SU-DHL-6 (cell line): ENCODE measurements at regions not wholly inside any gene's neighbourhood (a gene's known extent, or its start where the extent isn't known, plus 50 kb on each side); places are given as distances from the start of the nearest gene placed in this dataset.

ENCODE experiments used
- H2AFZ ChIP-seq: fragments of 200-600 bp; sonication (generic); 2 replicates; pipeline ENCODE4 v1.6.1; 2014; ENCODE audit warnings: low read depth, mild to moderate bottlenecking, moderate library complexity, mixed read lengths, antibody characterized with exemption, low read length; ENCODE audit not compliant: severe bottlenecking
- H3F3A ChIP-seq: fragments of 200-600 bp; shearing (Covaris generic); 2 replicates; pipeline ENCODE4 v1.6.0; 2016; ENCODE audit warnings: antibody characterized with exemption, mild to moderate bottlenecking; ENCODE audit not compliant: insufficient read depth
- H3K27ac ChIP-seq: fragments of 200-600 bp; sonication (generic); 2 replicates; pipeline ENCODE4 v1.5.1; 2016; ENCODE audit warnings: low read depth, mild to moderate bottlenecking, low read length, moderate library complexity, mixed read lengths
- H3K27me3 ChIP-seq: fragments of 200-600 bp; sonication (generic), shearing (Covaris generic); 2 replicates; pipeline ENCODE4 v1.6.0; 2014; ENCODE audit warnings: mild to moderate bottlenecking, low read length
- H3K36me3 ChIP-seq: fragments of 200-600 bp; sonication (generic); 2 replicates; pipeline ENCODE4 v1.6.1; 2014; ENCODE audit warnings: mild to moderate bottlenecking, low read length, mixed read lengths
- H3K4me2 ChIP-seq: fragments of 300-600, 200-600 bp; shearing (Covaris generic), sonication (generic); 2 replicates; pipeline ENCODE4 v1.6.0; 2014; ENCODE audit warnings: low read length, low read depth, mild to moderate bottlenecking; ENCODE audit not compliant: poor library complexity, severe bottlenecking
- H3K4me3 ChIP-seq: fragments of 200-600 bp; sonication (generic); 2 replicates; pipeline ENCODE4 v1.5.1; 2014; ENCODE audit warnings: antibody characterized with exemption, low read length, mild to moderate bottlenecking, mixed read lengths; ENCODE audit not compliant: insufficient read depth, poor library complexity, severe bottlenecking
- H3K79me2 ChIP-seq: fragments of 200-600 bp; sonication (generic); 2 replicates; pipeline ENCODE4 v1.6.1; 2014; ENCODE audit warnings: mild to moderate bottlenecking, low read length, moderate library complexity; ENCODE audit not compliant: insufficient read depth
- H3K9ac ChIP-seq: fragments of 200-600 bp; sonication (generic); 2 replicates; pipeline ENCODE4 v1.7.0; 2014; ENCODE audit warnings: mild to moderate bottlenecking, low read length
- H3K9me2 ChIP-seq: fragments of 200-600 bp; sonication (generic); replicated peaks from 2 replicates; pipeline ENCODE4 v1.6.1; 2014; ENCODE audit warnings: low read length; ENCODE audit not compliant: insufficient read depth
- H3K9me3 ChIP-seq: fragments of 200-600 bp; sonication (generic); 2 replicates; pipeline ENCODE4 v1.6.1; 2014; ENCODE audit warnings: low read length, mixed read lengths; ENCODE audit not compliant: insufficient read depth
- H4K20me1 ChIP-seq: fragments of 200-600 bp; sonication (generic); 2 replicates; pipeline ENCODE4 v1.6.1; 2014; ENCODE audit warnings: low read depth, mild to moderate bottlenecking, antibody characterized with exemption, low read length, moderate library complexity, mixed read lengths
- EZH2phosphoT487 ChIP-seq: fragments of 200-600 bp; sonication (generic), shearing (Covaris generic); conservative IDR thresholded peaks from 2 replicates; pipeline ENCODE4 v1.6.1; 2018; ENCODE audit warnings: mild to moderate bottlenecking, antibody characterized with exemption, low read length, moderate library complexity, mixed read lengths
- TF ChIP-seq, protein P1 (sequence below): fragments of 200-600 bp; sonication (generic); IDR thresholded peaks from one replicate; pipeline ENCODE4 v1.5.1; 2017; ENCODE audit warnings: antibody characterized with exemption, mild to moderate bottlenecking, low read length, moderate library complexity; ENCODE audit not compliant: insufficient read depth, poor library complexity, severe bottlenecking

DNA sequence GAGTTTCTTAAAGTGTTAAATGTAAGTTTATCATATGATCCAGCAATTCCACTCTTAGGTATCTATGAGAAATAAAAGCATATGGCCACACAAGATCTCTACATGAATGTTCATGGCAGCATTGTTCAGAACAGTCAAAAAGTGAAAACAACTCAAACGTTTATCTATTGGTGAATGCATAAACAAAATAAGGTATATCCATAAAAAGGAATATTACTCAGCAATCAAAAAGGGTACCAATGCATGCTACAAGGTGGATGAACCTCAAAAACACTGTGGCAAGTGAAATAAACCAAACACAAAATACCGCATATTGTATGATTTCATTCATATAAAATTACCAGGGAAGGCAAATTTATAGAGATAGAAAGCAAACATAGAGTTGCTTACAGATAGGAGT lies 337.6 kb downstream of the PIK3C3 start:
- Histone ChIP-seq H3K9me3 (peaks cover 7% of the 10 kb centered on the region; the same call in 1 of the 2 replicates), H3K4me3 (no peak overlapping the region), H3K27ac (no peak overlapping the region), H3F3A (no peaks in the 10 kb centered on the region), H3K36me3 (no peaks in the 10 kb centered on the region), H4K20me1 (no peaks in the 10 kb centered on the region), H3K9ac (no peak overlapping the region), H3K4me2 (no peak overlapping the region), H3K27me3 (no peaks in the 10 kb centered on the region), H3K79me2 (no peaks in the 10 kb centered on the region), H3K9me2 (no peaks in the 10 kb centered on the region), H2AFZ (no peak overlapping the region)
- TF ChIP-seq EZH2phosphoT487 = no peak
- TF ChIP-seq, protein P1, sequence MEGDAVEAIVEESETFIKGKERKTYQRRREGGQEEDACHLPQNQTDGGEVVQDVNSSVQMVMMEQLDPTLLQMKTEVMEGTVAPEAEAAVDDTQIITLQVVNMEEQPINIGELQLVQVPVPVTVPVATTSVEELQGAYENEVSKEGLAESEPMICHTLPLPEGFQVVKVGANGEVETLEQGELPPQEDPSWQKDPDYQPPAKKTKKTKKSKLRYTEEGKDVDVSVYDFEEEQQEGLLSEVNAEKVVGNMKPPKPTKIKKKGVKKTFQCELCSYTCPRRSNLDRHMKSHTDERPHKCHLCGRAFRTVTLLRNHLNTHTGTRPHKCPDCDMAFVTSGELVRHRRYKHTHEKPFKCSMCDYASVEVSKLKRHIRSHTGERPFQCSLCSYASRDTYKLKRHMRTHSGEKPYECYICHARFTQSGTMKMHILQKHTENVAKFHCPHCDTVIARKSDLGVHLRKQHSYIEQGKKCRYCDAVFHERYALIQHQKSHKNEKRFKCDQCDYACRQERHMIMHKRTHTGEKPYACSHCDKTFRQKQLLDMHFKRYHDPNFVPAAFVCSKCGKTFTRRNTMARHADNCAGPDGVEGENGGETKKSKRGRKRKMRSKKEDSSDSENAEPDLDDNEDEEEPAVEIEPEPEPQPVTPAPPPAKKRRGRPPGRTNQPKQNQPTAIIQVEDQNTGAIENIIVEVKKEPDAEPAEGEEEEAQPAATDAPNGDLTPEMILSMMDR = no peak

DNA sequence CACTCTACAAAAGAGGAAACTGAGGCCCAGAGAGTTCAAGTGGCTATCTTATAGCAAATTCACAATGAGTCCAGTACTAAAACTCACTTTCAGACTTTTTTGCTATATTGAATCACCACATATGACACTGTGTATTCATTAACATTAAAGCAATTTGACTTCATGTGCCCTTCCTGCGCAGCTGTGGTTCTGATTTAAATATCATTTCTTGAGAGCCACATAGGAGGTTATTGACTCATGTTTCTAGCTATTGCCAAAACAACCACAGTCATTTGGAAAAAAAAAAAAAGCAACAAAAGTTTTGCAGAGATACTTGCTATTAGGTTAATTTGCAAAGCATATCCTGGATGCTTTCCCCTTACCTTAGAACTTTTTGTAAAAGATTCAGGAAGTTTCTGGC lies 341.2 kb downstream of the PIK3C3 start:
- H3K4me2 ChIP-seq = no peak overlapping the region
- no peaks in the 10 kb centered on the region for H3F3A ChIP-seq
- peaks cover 7% of the 10 kb centered on the region; the same call in 1 of the 2 replicates for H3K9me3 ChIP-seq
- no peaks in the 10 kb centered on the region for H3K36me3 ChIP-seq
- no peaks in the 10 kb centered on the region for H3K27me3 ChIP-seq
- no peak overlapping the region for H2AFZ ChIP-seq
- TF ChIP-seq EZH2phosphoT487 = no peak
- TF ChIP-seq, protein P1 = no peak
- no peaks in the 10 kb centered on the region for H3K79me2 ChIP-seq
- H3K9ac ChIP-seq = no peak overlapping the region
- no peaks in the 10 kb centered on the region for H3K9me2 ChIP-seq
- no peak overlapping the region for H3K27ac ChIP-seq
- no peak overlapping the region for H3K4me3 ChIP-seq
- H4K20me1 ChIP-seq = no peaks in the 10 kb centered on the region

DNA sequence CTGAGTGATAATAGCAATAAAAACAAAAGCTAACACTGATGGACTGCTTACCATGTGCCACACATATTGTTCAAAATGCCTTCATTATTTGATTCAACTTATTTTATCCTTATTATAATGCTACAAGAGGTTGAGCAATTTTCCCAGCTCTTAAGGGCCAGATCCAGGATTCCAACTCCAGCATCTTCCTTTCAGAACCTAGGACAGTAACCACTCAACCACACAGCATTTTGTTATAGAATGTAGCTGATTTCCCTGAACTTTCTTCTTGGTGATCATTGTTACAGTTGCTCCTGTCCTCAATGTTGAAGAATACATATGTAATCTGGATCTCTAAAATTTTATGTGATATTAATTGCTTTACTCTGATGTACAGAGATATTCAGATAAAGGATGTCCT lies 341.7 kb downstream of the PIK3C3 start:
- Histone ChIP-seq H3K79me2 (no peaks in the 10 kb centered on the region), H3K9me3 (peaks cover 7% of the 10 kb centered on the region; the same call in 1 of the 2 replicates), H3K4me2 (no peak overlapping the region), H2AFZ (no peak overlapping the region), H3K27ac (no peak overlapping the region), H3K9ac (no peak overlapping the region), H3F3A (no peaks in the 10 kb centered on the region), H3K9me2 (no peaks in the 10 kb centered on the region), H3K27me3 (no peaks in the 10 kb centered on the region), H3K4me3 (no peak overlapping the region), H4K20me1 (no peaks in the 10 kb centered on the region), H3K36me3 (no peaks in the 10 kb centered on the region)
- TF ChIP-seq, protein P1 = no peak
- TF ChIP-seq EZH2phosphoT487 = no peak
